Choroid plexus epithelial cell (primary cell): ENCODE measurements at regions not wholly inside any gene's neighbourhood (a gene's known extent, or its start where the extent isn't known, plus 50 kb on each side); places are given as distances from the start of the nearest gene placed in this dataset.

ENCODE experiments used
- DNase-seq: peaks from one replicate; pipeline ENCODE4 v3.0.0-alpha.2; 2010; ENCODE audit warnings: low read depth
- H3K4me3 ChIP-seq: 2 replicates; pipeline ENCODE4 v1.5.1; 2011; ENCODE audit warnings: low read depth, mild to moderate bottlenecking, control low read depth, low read length, moderate library complexity
- TF ChIP-seq, protein P1 (sequence below): conservative IDR thresholded peaks from 2 replicates; pipeline ENCODE4 v1.5.1; 2011; ENCODE audit warnings: low read depth, mild to moderate bottlenecking, control low read depth, inconsistent platforms, low read length, moderate library complexity

DNA sequence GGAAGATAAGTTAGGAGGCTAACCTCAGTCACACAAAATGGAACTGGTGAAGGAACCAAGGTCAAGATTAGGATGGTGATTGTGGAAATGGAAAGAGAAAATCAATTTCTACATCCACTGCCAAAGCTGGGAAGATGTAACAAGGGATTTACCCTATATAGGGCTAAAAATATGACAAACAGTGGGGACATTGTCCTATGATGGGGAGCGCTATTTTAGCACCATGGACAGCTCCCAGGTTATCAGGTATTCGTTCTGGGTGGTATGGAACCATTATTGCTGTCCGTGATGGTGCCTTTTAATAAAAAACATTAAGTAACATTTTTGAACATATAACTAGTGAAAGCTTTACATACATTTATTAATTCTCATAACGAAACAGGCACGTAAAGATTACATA lies 124.0 kb downstream of the NDUFA12 start:
- peak; percentile 18 for DNase-seq
- TF ChIP-seq, protein P1, sequence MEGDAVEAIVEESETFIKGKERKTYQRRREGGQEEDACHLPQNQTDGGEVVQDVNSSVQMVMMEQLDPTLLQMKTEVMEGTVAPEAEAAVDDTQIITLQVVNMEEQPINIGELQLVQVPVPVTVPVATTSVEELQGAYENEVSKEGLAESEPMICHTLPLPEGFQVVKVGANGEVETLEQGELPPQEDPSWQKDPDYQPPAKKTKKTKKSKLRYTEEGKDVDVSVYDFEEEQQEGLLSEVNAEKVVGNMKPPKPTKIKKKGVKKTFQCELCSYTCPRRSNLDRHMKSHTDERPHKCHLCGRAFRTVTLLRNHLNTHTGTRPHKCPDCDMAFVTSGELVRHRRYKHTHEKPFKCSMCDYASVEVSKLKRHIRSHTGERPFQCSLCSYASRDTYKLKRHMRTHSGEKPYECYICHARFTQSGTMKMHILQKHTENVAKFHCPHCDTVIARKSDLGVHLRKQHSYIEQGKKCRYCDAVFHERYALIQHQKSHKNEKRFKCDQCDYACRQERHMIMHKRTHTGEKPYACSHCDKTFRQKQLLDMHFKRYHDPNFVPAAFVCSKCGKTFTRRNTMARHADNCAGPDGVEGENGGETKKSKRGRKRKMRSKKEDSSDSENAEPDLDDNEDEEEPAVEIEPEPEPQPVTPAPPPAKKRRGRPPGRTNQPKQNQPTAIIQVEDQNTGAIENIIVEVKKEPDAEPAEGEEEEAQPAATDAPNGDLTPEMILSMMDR, result no peak

DNA sequence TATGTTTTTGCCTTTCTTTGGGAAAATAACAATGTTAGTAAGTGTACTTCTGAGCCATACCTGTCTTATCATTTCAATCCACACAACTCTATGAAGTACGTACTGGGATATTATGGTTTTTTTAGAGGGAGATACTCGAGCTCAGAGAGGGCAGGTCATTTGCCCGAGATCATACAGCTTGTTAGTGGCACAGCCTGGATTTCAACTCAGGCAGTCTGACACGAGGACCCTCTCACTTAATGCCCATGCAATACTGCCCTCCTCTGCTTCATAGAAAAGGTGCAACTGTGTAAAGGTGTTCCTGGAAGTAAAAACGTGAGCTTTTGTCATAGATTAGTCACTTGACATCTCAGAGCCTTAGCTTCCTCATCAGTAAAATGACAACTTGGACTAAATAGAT lies 128.0 kb downstream of the NDUFA12 start:
- peak; percentile 51 for DNase-seq
- TF ChIP-seq, protein P1, result peak; percentile 49
- no peak overlapping the region for H3K4me3 ChIP-seq

More for the DNA sequence above, 124.0 kb downstream of the NDUFA12 start:
- no peak overlapping the region for H3K4me3 ChIP-seq

DNA sequence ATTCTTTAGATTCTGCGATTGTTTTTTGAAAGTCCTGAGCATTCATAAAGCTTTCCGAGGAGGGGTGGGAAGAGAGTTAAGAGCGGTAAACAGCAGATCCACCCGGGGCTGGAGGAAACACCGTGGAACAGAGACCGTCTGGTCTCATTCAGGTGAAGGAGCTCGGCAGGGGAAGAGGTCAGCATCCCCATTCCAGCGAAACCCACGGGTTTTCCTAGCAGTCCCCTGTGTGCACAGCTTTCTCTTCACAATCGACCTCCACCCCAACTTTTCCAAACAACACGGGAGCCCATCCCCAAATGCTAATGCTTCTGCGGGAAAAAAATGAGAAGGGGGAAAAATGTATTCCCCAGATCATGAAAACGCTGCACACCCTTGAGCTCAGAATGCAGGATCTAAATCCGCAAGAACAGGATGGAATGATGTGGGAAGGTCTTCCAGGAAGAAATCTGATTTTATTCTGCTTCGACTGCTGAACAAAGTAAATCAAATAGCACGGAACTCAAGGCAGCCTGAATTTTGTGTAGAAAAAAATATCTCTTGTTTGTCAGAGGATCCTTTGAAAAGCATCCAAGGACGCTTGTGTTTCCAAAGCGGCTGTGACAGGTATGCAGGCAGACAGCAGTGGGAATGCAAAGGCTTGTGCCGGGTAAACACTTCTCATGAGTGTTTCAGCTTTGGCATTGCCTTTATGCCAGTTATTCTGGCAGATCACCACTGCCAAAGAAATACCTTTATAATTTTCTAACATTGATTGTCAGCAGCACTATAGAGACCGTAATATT lies 128.8 kb downstream of the NDUFA12 start:
- no peak overlapping the region for H3K4me3 ChIP-seq
- DNase-seq, result no peak
- TF ChIP-seq, protein P1, result no peak

DNA sequence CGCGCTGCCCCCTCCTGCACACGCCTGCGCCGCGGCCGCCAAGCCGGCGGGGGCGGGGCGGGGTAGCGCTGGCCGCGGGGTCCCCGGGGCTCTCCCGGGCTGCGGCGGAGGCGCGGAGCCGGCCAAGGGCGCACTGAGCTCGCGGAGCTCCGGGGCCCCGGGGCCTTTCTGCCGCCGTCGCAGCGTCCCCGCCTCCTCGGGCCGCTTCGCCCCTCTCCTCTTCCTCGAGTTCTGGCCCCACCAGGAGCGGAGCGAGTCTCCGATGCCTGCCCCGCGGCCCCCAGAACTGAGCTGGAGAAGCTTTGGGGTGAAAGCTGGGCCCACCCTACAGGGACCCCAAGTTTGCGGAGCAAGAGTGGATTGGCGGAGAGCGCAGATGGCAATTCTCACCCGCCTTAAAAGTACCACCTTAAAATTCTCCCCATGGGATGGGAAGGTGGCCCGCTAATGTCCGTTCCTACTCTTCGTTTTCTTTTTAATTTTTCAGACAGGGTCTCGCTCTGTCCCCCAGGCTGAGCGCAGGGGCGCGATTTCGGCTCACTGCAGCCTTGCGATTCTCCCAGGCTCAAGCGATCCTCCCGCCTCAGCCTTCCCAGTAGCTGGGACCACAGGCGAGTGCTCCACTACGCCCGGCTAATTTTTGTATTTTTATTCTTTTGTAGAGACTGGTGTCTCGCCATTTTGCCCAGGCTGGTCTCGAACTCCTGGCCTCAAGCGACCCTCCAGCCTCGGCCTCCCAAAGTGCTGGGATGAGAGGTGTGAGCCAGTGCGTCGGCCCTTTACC lies 129.6 kb downstream of the NDUFA12 start:
- H3K4me3 ChIP-seq, result peak overlapping the region; percentile 21
- DNase-seq, result no peak
- TF ChIP-seq, protein P1, result no peak

DNA sequence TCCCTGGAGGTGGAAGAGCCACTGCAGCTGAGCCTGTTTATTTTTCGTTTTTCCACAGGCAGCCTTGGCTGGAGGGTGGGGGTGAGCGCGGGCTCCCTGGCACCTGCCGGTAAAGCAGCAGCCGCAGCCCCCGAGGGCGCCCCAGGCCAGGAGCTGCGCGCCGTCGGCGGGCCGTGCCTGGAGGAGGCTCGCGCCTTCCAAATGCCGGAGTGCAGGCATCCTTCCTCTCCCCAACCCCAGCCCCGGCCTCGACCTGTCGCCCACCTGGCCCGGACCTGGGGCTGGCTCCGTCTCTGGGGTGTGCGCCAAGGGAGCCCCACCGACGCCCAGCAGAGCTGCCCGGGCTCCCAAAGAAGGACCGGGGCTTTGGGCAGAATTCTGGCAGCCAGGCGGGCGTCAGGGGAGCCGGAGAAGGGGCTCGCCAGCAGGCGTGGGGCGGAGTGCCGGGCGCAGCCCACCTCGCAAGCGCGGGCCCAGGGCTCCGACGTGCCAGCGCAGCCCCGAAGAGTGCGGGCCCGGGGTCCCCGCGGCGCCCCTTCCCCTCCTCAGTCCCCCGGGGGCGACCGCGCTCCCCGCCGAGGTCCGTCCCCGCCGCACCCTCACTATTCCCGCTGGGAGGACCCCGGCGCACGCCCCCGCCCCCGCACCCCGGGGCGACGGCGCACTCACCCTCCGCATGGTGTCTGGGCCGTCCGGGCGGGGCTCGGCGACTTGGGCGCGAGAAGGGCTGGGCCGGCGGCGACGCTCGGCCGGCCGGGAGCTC lies 130.3 kb downstream of the NDUFA12 start:
- H3K4me3 ChIP-seq, result peak overlapping the region; percentile 20
- TF ChIP-seq, protein P1, result no peak
- no peak for DNase-seq

DNA sequence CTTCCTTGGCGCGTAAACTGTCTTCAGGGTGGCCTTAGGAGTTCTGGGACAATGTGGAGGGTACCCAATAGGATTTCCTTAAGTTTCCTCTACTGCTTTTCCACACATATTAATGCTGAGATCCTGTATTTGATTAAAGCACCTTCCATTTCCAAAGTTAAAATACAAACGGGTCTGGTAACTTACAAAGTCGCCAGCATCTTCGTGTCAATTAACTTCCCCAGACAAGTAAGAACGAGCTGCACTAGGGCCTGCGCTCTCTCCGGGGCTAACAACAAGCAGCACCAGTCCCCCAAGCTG lies 130.9 kb downstream of the NDUFA12 start:
- TF ChIP-seq, protein P1, result no peak
- no peak for DNase-seq
- H3K4me3 ChIP-seq, result no peak overlapping the region
